ENCODE measurements at regions not wholly inside any gene's neighbourhood (a gene's known extent, or its start where the extent isn't known, plus 50 kb on each side); places are given as distances from the start of the nearest gene placed in this dataset.
A peak's percentile ranks its signal among the peaks of the same experiment; 100 is the strongest.

DNA sequence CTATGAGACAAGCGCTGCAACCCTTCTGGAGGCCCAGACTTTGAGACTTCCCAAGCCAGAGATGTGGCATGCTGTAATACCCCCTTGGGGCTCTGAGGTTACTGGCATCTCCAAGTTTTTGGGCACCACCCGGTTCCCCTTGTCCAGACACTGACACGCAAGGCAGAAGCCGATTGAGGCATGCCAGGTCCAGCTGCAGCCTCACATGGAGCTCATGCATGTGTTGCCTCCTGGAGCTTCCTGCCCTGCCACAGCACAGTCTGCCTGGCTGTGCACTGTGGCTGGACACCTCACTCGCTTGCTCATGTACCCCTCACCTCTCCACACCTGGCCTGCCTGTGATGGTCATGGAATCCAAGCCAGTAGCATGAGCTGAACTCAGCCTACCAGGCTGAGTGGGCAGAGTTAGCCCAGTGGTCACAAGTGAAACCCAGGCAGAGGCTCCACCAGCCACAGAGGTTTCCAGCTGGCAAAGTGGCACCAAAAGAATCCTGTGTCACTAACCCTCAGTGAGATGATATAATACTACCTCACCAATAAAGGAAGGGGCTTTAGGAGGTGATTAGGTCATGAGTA, 789.2 kb upstream of the INTU start:
- DNase-seq (peak in 1 of 5 donors; percentile 65), FAIRE-seq (no peak)
- Histone ChIP-seq H3K4me3 (ENCODE audit: low read length in 3 of 3) (no peak overlapping the region), H3K9ac (ENCODE audit: low read length in 3 of 3) (no peak overlapping the region), H3K4me1 (ENCODE audit: control insufficient read depth in 2 of 3, insufficient read depth in 2 of 3, low read depth in 1 of 3, low read length in 3 of 3) (no peaks in the 10 kb centered on the region), H3K36me3 (ENCODE audit: control insufficient read depth in 2 of 3, insufficient read depth in 3 of 3, low read length in 3 of 3) (no peaks in the 10 kb centered on the region), H3K27ac (ENCODE audit: low read depth in 2 of 2, low read length in 2 of 2) (no peak overlapping the region), H3K27me3 (ENCODE audit: control insufficient read depth, insufficient read depth, low read length) (no peaks in the 10 kb centered on the region), H3K9me3 (ENCODE audit: control insufficient read depth in 2 of 3, insufficient read depth in 1 of 3, low read length in 3 of 3) (peaks cover 0 to 9% (median 0%) of the 10 kb centered on the region in 3 donors)
- intact Hi-C loops (cut with DNase I): no loop called here
- no peak for TF ChIP-seq CTCF (IDR thresholded peaks at IDR 0.05; ENCODE audit: borderline replicate concordance, extremely low read depth, insufficient read depth)

GRCh38 chr4:126850286-126850685, 782.5 kb upstream of the INTU start:
- no peaks in the 10 kb centered on the region for H3K4me1 ChIP-seq (ENCODE audit: control insufficient read depth in 2 of 3, insufficient read depth in 2 of 3, low read depth in 1 of 3, low read length in 3 of 3)
- intact Hi-C loops (cut with DNase I): no loop called here
- no peak for DNase-seq
- H3K27ac ChIP-seq (ENCODE audit: low read depth in 2 of 2, low read length in 2 of 2): no peak overlapping the region
- no peak for FAIRE-seq
- TF ChIP-seq CTCF (IDR thresholded peaks at IDR 0.05; ENCODE audit: borderline replicate concordance, extremely low read depth, insufficient read depth): no peak
- H3K9me3 ChIP-seq (ENCODE audit: control insufficient read depth in 2 of 3, insufficient read depth in 1 of 3, low read length in 3 of 3): peaks cover 0 to 1% (median 0%) of the 10 kb centered on the region in 3 donors
- no peak overlapping the region for H3K9ac ChIP-seq (ENCODE audit: low read length in 3 of 3)
- H3K27me3 ChIP-seq (ENCODE audit: control insufficient read depth, insufficient read depth, low read length): no peaks in the 10 kb centered on the region
- H3K36me3 ChIP-seq (ENCODE audit: control insufficient read depth in 2 of 3, insufficient read depth in 3 of 3, low read length in 3 of 3): no peaks in the 10 kb centered on the region
- no peak overlapping the region for H3K4me3 ChIP-seq (ENCODE audit: low read length in 3 of 3)

- no peaks in the 10 kb centered on the region for H3K4me1 ChIP-seq (ENCODE audit: control insufficient read depth in 2 of 3, insufficient read depth in 2 of 3, low read depth in 1 of 3, low read length in 3 of 3)
- no peaks in the 10 kb centered on the region for H3K27me3 ChIP-seq (ENCODE audit: control insufficient read depth, insufficient read depth, low read length)
- no peak overlapping the region for H3K27ac ChIP-seq (ENCODE audit: low read depth in 2 of 2, low read length in 2 of 2)
- no peaks in the 10 kb centered on the region for H3K36me3 ChIP-seq (ENCODE audit: control insufficient read depth in 2 of 3, insufficient read depth in 3 of 3, low read length in 3 of 3)
- H3K4me3 ChIP-seq (ENCODE audit: low read length in 3 of 3): no peak overlapping the region
- H3K9me3 ChIP-seq (ENCODE audit: control insufficient read depth in 2 of 3, insufficient read depth in 1 of 3, low read length in 3 of 3): no peaks in the 10 kb centered on the region
- TF ChIP-seq CTCF (IDR thresholded peaks at IDR 0.05; ENCODE audit: borderline replicate concordance, extremely low read depth, insufficient read depth): no peak
- no peak for FAIRE-seq
- no peak overlapping the region for H3K9ac ChIP-seq (ENCODE audit: low read length in 3 of 3)
- intact Hi-C loops (cut with DNase I): no loop called here
- no peak for DNase-seq
These were observed 781.4 kb upstream of the INTU start for GRCh38 chr4:126851391-126851790.

DNA sequence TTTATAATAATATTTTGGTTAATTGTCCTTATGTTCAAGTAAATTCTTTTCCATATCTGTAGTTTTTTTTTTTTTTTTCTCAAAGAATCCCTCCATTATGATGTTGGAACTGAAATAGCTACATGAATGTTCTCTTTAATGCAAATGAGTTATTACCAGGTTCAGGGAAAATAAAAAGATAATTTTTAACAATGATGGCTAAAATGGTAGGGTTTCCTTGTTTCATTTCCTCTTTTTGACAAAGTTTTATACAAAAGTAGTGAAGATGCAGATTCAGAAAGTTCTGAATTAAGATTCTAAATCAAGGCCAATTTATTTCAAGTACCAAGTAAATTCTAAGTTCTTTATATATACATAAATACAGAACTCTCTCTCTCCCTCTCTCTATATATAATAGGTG, 779.0 kb upstream of the INTU start:
- TF ChIP-seq CTCF (IDR thresholded peaks at IDR 0.05; ENCODE audit: borderline replicate concordance, extremely low read depth, insufficient read depth): no peak

More for the DNA sequence above, 779.0 kb upstream of the INTU start:
- Histone ChIP-seq H3K36me3 (ENCODE audit: control insufficient read depth in 2 of 3, insufficient read depth in 3 of 3, low read length in 3 of 3) (no peaks in the 10 kb centered on the region), H3K4me1 (ENCODE audit: control insufficient read depth in 2 of 3, insufficient read depth in 2 of 3, low read depth in 1 of 3, low read length in 3 of 3) (no peaks in the 10 kb centered on the region), H3K4me3 (ENCODE audit: low read length in 3 of 3) (no peak overlapping the region), H3K27ac (ENCODE audit: low read depth in 2 of 2, low read length in 2 of 2) (no peak overlapping the region), H3K27me3 (ENCODE audit: control insufficient read depth, insufficient read depth, low read length) (no peaks in the 10 kb centered on the region), H3K9ac (ENCODE audit: low read length in 3 of 3) (no peak overlapping the region), H3K9me3 (ENCODE audit: control insufficient read depth in 2 of 3, insufficient read depth in 1 of 3, low read length in 3 of 3) (no peaks in the 10 kb centered on the region)
- intact Hi-C loops (cut with DNase I): no loop called here
- FAIRE-seq (no peak), DNase-seq (no peak)

All from kidney (tissue), 13 donors.